Stomach (tissue), 4 donors: ENCODE measurements at regions not wholly inside any gene's neighbourhood (a gene's known extent, or its start where the extent isn't known, plus 50 kb on each side); places are given as distances from the start of the nearest gene placed in this dataset.

ENCODE experiments used
- CTCF ChIP-seq, 7 experiments: fragments of 450-650 bp in 4 of 7; fragments of 200-600 bp in 3 of 7; sonication (generic) in 3 of 7; IDR thresholded peaks; one replicate each; pipeline ENCODE4 v1.5.1; 2016 to 2019; ENCODE audit warnings: antibody characterized with exemption in 7 of 7, control low read depth in 2 of 7, mild to moderate bottlenecking in 1 of 7
- EP300 ChIP-seq: sonication (generic); formaldehyde crosslinking; IDR thresholded peaks from one replicate; pipeline ENCODE4 v1.6.1; 2017; ENCODE audit warnings: antibody characterized with exemption
- POLR2AphosphoS5 ChIP-seq, 3 donors: sonication (generic); formaldehyde crosslinking; IDR thresholded peaks; one replicate each; pipeline ENCODE4 v1.6.1; 2016; ENCODE audit warnings: antibody characterized with exemption in 3 of 3

- TF ChIP-seq CTCF (IDR thresholded peaks at IDR 0.05), result no peak
- no peak for TF ChIP-seq EP300
- no peak for TF ChIP-seq POLR2AphosphoS5 (IDR thresholded peaks at IDR 0.05)
Observed at GRCh38 chr18:67916097-67916496, 399.6 kb upstream of the DSEL start.
